Heart left ventricle (tissue), 13 donors: ENCODE measurements at regions not wholly inside any gene's neighbourhood (a gene's known extent, or its start where the extent isn't known, plus 50 kb on each side); places are given as distances from the start of the nearest gene placed in this dataset.

ENCODE experiments used
- CTCF ChIP-seq, 12 donors: fragments of 200-600 bp; sonication (generic) in 4 of 12; IDR thresholded peaks; one replicate each; pipeline versions ENCODE4 v1.5.0 to v1.8.0; 2018 to 2022; ENCODE audit warnings: antibody characterized with exemption in 12 of 12, mild to moderate bottlenecking in 5 of 12
- POLR2A ChIP-seq, 2 donors: fragments of 450-650 bp; IDR thresholded peaks; one replicate each; pipeline ENCODE4 v1.6.1; 2017; ENCODE audit warnings: antibody characterized with exemption in 2 of 2, mild to moderate bottlenecking in 2 of 2, moderate library complexity in 2 of 2
- donor health status: ischemic (EF 13 %, LVEDD 7.1; RV severe dilation, severe dysfunction).
- donor health status: DM: no; HTN: yes; CAD: no.
- donor health status: DM: no; HTN: no; CAD: no.
- donor health status: ischemic (EF 25% LVEDD 6.9; RV normal size, moderate dysfunction).
- donor health status: ischemic (EF 25% LVEDD 5.7; RV mildly dilated, moderate dysfunction).
- donor health status: ischemic (EF 35%, LVEDD 5.7; RV mildly dilated, moderate dysfunction).
- donor health status: nonischemic (EF 11% LVEDD 7.7; RV severe dilation, severe dysfunction).
- donor health status: DM: yes; HTN: yes; CAD: no.
- donor health status: PGD.
- donor health status: ischemic (EF 29% LVEDD 5.4; RV normal size, mild dysfunction).
- donor health status: nonischemic (EF 23%, LVEDD 6.1; RV moderate dilation, normal function).

GRCh38 chr9:82891321-82891720 is 171.6 kb downstream of the RASEF start:
- TF ChIP-seq POLR2A (IDR thresholded peaks at IDR 0.05) (no peak), CTCF (IDR thresholded peaks at IDR 0.05) (no peak)
